GM19452 (cell line): ENCODE measurements at regions not wholly inside any gene's neighbourhood (a gene's known extent, or its start where the extent isn't known, plus 50 kb on each side); places are given as distances from the start of the nearest gene placed in this dataset.
"Not testable (repeated sequence)": the region's sequence is repeated elsewhere in the genome, so short reads cannot be mapped to it uniquely, and the experiment has no call there.

Experiments used
- ATAC-seq: cut with Tn5 transposase; IDR thresholded peaks from one replicate; pipeline ENCODE4 v1.9.1; 2021; ENCODE audit not compliant: unreplicated experiment

DNA sequence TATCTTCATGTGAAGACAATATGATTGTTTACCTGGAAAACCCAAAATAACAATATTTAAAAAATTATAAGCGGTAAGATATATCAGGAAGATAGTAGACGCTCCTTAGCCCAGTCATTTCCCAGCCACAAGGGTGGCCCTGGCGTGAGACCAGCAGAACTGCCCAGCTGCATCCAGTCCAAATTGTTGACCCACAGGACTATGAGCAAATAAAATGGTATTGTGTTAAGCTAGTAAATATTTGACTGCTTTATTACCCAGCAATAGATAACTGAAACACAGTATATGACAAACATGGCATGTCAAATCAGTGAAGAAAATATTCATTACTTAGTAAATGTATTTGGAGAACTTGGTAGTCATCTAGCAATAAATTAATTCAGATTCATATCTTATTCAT lies 294.3 kb upstream of the SPAG17 start:
- no peak for ATAC-seq

DNA sequence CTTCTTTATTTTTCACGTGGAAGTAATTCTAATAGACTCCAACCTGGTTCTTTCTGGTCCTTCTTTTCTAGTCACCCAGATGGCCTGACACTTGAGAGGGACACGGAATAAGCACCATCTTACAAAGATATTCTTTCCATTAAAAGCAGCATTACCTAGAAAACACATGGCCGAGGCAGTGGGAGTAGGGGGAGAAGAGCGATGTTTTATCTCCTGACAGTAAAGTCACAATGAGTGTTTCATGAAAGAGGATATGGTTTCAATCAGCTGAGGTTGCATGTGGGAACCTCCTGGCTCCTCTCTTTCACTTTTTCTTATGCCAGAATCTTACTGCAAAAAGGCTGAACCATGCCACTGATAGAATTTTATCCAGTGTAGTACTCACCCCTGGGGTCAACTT lies 288.8 kb upstream of the SPAG17 start:
- no peak for ATAC-seq

DNA sequence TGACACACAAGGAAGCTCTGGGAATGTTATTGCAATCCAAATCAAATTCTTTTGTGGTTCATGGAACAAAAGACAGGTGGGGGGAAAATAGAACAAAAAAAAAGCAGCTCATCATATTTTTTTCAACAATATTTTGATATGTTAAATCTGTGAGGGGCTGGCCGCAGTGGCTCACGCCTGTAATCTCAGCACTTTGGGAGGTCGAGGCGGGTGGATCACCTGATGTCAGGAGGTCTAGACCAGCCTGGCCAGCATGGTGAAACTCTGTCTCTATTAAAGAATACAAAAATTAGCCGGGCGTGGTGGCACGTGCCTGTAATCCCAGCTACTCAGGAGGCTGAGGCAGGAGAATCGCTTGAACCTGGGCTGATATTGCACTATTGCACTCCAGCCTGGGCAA lies 279.4 kb upstream of the SPAG17 start:
- ATAC-seq = not testable (repeated sequence)

DNA sequence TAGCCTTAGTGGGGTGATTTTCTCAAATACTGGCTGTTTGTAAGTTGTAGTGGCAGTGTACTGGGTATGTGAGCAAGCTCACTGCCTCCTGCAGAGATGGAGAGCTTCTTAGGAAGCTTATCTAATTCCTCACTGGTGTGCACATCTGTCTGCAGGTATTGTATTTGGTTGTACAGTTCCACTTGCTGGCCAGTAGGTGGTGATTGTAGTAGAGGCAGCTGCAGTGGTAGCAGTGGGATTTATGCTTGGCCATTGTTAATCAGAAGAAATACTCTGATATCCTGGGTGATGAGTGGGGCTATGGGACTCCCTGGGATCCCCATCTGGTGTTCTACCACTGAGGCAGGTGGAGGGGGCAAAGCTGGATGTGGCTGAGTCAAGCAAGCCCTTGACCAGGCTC lies 276.1 kb upstream of the SPAG17 start:
- ATAC-seq = no peak

DNA sequence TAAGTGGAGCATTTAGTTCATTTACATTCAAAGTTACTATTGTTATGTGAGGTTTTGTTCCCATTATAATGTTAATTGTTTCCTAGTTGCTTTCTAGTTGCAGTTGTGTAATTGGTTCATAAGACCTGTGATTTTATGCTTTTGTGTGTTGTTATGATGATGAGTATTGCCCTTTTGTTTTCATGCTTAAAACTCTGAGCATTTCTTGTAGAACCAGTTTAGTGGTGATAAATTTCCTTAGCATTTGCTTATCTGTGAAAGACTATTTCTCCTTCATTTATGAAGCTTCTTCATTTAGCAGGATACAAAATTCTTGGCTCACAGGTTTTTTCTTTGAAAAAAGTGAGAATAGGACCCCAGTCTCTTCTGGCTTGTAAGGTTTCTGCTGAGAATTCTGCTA lies 274.8 kb upstream of the SPAG17 start:
- ATAC-seq = no peak

DNA sequence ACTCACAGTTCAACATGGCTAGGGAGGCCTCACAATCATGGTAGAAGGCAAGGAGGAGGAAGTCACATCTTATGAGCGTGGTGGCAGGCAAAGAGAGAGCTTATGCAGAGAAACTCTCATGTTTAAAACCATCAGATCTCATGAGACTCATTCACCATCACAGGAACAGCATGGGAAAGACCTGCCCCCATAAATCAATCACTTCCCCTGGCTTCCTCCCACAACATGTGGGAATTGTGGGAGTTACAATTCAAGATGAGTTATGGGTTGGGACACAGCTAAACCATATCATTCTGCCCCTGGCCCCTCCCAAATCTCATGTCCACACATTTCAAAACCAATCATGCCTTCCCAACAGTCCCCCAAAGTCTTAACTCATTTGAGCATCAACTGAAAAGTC lies 268.8 kb upstream of the SPAG17 start:
- not testable (repeated sequence) for ATAC-seq

DNA sequence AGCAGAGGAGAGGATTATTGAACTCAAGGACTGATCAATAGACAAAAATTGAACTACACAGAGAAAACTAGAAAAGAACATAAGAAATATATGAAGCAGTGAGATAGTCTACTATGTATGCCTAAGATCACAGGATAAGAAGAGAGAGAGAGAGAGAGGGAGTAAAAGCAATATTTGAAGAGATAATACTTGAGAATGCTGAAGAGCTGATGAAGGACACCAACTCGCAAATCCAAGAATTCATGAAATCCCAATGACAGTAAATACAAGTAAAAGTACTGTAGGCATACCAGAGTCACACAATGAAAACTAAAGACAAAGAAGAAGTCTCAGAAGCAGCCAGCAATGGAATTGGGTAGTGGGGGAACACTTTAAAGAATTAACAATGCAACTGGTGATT lies 260.1 kb upstream of the SPAG17 start:
- no peak for ATAC-seq

DNA sequence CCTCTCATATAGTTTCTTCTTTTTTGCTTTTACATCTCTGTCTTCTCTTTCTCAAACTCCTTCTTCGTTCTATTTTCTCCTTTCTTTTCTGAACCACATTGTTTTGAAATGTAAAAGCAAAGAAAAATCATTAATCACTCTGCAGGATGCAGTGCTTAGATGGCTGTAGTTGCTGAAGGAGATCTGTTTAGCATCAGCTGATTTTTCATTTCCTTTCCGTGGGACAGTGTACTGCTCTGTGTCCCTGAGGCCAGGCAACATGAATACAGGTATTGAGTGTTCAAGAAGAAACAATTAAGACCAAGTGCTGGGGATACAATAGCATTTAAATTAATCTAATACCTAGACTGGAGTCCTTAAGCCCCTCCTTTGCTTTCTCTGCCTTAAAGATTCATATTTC lies 257.2 kb upstream of the SPAG17 start:
- ATAC-seq = no peak

DNA sequence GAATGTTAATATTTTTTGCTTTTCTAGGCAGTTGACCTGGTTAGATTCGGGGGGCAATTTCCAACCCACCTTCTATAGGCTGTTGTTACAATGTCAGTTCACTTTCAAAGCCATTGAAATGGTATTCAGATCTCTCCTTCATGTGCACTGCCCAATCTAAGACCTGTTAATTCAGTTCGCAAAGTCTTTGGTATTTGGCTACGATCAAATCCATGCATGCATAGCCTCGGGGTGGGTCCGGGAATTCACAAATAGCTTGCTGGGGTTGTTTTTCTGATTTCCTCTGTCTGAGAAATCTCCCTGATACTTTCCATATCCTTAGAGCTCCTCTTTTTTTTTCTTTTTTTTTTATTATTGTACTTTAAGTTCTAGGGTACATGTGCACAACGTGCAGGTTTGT lies 252.6 kb upstream of the SPAG17 start:
- ATAC-seq = no peak

DNA sequence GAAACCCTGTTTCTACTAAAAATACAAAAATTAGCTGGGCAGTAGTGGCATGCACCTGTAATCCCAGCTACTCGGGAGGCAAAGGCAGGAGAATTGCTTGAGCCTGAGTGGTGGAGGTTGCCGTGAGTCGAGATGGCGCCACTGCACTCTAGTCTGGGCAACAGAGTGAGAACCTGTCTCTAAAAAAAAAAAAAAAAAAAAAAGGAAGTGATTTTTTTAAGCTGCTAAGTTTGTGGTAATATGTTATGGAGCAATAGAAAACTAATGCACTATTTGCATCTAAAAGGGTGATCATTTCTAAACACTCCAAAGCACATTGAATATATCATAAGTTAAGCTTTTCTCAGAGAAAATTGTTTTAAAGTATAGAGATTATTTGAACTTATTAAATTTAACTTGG lies 244.8 kb upstream of the SPAG17 start:
- no peak for ATAC-seq

DNA sequence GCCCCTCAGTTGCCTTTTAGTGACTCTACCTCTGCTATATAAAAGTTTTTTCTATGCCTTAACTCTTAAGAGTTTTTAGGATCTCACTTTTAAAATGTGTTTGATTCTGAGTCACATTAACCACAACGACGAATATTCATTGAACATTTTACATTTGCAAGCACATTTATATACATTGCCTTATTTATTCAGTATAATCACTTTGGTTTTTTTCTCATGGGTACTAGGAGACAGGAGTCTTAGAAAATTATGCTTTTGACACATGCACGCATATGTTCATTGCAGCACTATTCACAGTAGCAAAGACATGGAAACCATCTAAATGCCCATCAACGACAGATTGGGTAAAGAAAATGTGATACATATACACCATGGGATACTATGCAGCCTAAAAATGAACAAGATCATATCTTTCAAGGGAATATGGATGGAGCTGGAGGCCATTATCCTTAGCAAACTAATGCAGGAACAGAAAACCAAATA lies 236.9 kb upstream of the SPAG17 start:
- ATAC-seq = no peak

DNA sequence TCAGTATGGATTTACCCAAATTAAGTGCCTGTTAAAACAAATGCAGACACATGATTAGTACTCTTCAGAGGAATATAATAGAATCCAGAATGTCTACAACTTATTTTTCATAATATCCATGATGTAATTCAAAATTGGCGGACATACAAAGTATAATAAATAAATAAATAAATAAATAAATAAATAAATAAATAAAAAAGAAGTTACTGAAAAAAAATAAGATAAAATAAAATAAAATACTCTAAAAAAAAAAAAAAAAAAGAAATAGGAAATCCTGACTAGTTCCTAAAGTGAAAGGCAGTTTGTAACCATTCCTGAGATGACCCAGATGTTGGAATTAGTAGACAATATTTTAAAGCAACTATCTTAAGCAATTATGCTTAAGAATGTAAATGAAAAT lies 219.0 kb upstream of the SPAG17 start:
- no peak for ATAC-seq

DNA sequence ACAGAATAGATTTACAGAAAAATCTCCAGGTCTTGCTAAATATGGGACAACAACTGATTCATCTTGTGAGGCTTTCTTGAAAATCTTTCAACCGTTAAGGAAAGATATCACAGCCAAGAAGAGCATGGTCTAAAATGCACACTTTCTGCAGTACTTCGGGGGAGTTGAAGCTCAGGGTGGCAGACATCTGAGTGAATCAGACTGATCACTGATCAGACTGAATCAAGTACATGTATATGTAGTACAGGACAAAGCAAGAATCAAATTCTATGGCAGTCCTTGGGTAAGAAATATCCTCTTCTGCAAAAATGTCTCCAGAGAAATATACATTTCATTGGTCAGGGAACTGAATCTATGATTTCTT lies 212.4 kb upstream of the SPAG17 start:
- no peak for ATAC-seq

DNA sequence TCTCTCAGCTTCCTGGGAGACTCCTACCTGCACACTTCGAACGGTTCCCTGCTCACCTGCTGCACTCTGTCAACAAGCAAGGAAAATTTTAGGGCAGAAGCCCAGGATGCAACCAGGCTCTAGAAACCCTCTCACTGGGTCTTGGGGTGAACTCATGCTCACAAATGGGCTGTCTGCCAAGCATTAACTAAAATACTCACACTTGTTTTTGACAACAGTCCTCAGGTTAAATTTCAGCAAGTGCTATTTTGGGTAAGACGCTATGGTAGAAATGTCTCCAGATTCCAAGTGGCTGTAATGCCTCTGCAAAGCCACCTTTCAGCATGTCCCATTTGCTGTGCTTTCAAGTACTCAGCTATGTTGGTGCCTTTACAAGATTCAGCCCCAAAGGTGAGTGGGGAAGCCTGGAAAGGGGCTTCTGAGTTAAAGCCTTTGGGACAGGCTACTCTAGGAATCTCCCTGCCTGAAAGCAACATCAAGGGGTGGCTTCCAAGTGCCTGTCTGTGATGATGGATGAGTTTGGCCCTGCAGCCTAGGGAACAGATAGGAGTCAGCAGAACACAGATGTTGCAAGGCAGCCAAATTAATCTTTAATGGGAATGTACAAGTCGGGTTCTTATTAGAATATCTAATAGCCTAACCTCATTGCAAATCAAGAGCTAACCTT lies 211.9 kb upstream of the SPAG17 start:
- ATAC-seq = no peak

DNA sequence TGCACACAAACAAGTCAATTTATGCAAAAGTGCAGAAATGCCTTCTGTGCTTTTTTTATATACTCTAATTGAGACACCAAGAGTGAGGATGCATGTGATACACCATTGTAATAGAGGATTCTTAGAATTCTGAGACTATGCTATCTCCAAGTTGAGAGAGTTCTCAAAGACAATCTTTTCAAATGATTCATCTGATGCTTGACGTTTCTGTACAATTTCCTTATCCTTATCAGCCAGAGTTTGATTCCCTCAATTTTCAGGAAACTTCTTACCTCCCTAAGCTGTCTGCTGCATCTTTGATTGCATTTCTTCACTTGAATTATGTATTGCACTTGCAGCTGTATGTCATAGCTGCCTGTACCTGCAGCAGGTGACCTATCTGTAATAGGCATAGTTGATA lies 211.3 kb upstream of the SPAG17 start:
- ATAC-seq = no peak

DNA sequence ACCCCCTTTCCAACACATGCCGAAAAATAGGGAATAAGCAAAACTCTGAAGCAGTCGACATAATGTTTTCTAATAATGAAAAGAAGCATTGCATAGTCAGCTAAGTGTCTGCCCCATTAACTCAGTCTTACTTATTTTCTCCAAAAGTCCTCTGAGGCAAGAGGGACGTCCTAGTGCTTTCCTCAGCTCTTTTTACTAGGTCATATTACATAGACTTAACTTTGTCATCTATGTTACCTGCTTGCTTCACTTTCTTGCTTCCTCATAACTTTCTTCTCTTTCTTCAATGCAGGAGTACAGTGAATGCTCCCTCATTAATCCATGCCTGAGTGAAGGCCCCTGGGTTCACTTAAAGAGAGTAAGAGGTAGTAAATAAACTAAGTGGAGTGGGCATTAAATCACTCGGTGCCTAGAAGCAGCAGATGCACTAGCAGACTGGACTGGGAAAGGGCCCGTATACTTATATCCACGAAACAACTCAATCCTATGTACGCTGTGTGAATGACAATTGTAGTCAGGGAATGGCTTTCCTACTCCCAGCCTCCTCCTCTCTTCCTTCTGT lies 210.5 kb upstream of the SPAG17 start:
- ATAC-seq = no peak

DNA sequence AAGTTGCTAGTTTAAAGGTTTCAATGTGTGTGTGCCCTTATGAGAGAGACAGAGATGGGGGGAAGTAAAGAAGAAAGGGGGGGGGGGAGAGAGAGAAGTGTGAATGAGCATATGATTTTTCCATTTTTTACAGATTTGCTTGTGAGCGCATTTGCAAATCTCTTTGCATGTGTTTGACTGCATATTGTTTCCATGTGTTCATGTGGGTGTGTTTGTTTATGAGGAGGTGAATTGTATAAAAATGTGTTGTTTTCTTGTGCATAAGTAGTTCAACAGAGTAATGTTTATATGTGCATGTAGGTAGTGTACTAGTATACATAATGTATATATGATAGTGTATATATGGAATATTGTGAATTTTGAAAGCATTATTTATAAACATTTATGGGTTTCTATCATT lies 205.9 kb upstream of the SPAG17 start:
- ATAC-seq = no peak

DNA sequence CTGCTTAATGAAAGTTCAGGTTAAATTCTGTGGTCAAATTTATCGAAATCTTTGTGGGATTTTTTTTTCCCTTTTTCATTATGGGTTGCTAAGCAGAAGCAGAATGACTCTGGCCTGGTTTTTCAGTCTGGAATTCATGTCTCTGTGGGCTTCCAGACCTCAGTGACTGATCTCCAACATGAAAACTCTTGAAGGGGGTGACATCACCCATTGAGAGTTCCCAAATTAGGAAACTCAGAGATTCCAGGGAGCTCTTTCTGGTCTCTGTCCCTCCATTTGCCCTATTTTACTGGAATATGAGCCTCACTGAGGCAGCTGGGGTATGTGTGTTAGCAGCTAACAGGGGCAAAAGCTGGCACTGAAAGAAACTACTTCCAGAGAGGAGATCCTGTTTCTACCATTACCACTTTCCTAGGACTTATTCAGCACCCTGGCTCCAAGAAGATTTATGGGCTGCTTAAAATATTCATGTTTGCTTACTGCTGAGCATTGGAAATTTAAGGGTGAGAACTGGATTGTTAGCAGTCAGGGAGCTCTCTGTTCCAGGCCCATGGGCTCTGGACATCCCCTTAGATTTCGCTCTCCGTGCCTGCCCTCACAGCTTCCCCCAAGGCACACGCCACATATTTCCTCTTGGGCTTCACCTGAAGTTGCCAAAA lies 203.4 kb upstream of the SPAG17 start:
- no peak for ATAC-seq

DNA sequence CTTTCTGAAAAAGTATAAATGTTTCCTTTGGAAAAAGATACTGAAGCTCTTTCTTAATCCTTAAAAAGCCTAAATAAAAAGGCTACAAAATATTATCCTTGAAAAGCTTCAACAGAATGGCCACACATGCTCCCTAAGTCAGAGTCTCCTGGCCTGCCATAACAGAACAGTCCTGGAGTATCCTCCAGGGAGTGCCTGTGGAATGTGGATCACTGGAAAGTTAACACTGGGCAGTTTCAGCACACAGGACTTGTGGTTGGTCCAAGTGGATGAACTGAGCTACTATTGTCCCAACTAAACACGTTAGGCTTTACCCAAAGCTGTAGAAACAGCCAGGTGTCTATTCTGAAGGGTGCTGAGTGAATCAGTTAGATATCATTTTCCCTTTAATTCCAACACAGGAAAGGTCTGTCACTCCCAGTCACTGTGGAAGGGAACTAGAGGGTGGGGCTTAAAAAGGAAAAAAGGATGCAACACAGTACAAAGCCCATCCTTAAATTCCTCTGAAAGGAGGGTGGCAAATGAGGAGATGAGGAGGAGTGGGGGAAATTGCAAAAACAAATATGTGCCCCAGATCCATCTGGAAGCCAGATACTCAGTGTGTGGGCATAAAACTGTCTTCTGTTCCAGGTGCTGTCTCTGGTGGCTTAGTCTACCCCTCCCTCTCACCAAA lies 196.3 kb upstream of the SPAG17 start:
- ATAC-seq = no peak

DNA sequence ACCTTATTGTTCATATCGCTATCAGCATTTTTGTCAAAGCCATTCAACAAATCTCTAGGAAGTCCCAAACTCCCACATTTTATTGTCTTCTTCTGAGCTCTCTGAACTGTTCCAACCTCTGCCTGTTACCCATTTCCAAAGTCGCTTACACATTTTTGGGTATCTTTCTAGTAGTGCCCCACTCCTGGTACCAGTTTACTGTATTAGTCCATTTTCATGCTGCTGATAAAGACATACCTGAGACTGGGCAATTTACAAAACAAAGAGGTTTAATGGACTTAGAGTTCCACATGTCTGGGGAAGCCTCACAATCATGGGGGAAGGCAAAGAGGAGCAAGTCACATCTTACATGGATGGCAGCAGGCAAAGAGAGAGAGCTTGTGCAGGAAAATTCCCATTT lies 192.2 kb upstream of the SPAG17 start:
- not testable (repeated sequence) for ATAC-seq

DNA sequence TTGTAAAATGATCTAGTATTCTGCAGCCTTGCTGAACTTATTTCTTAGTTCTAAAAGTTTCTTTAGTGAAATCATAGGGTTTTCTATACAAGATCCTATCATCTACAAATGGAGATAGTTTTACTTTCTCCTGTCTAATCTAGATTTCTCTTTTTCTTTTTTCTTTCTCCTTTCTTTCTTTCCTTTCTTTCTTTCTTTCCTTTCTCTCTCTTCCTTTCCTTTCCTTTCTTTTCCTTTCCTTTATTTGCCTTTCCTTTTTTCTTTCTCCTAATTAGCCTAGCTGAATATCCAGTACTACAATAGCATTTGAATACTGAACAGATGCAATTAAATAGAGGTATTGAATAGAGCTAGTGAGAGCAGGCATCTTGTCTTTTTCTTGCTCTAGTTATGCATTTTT lies 186.6 kb upstream of the SPAG17 start:
- ATAC-seq = no peak

DNA sequence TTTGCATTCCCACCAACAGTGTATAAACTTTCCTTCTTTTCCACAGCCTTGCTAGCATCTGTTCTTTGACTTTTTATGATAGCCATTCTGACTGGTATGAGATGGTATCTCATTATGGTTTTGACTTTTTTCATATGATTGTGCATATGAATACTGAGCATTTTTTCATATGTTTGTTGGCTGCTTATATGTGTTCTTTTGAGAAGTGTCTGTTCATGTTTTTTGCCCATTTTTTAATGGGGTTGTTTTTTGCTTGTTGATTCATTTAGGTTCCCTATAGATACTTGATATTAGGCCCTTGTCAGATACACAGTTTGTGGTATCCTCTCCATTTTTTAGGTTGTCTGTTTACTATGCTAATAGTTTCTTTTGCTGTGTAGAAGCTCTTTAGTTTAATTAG lies 185.8 kb upstream of the SPAG17 start:
- no peak for ATAC-seq
